Mammary epithelial cell (primary cell): ENCODE measurements at regions not wholly inside any gene's neighbourhood (a gene's known extent, or its start where the extent isn't known, plus 50 kb on each side); places are given as distances from the start of the nearest gene placed in this dataset.

Source experiments
- CTCF ChIP-seq, 2 donors: IDR thresholded peaks in 1 of 2; conservative IDR thresholded peaks in 1 of 2; 2 replicates each; pipeline ENCODE4 v1.5.1; 2011 to 2012; ENCODE audit warnings: inconsistent platforms in 2 of 2, low read length in 2 of 2, mild to moderate bottlenecking in 2 of 2, control low read depth in 1 of 2, low read depth in 1 of 2; ENCODE audit not compliant: insufficient read depth in 1 of 2; ENCODE audit errors: extremely low read depth in 1 of 2
- EZH2 ChIP-seq: IDR thresholded peaks from 2 replicates; pipeline ENCODE4 v1.6.1; 2012; ENCODE audit warnings: low read length, inconsistent platforms, borderline replicate concordance

GRCh38 chr2:5385596-5385995 is 306.6 kb upstream of the SOX11 start:
- TF ChIP-seq CTCF (conservative IDR thresholded peaks at IDR 0.05 in 1 of 2, IDR thresholded peaks at IDR 0.05 in 1 of 2; ENCODE audit: extremely low read depth in 1 of 2, insufficient read depth in 1 of 2, low read depth in 1 of 2, low read length in 2 of 2) (no peak), EZH2 (no peak)
